Hindlimb muscle (tissue), 1 donor: ENCODE measurements at regions not wholly inside any gene's neighbourhood (a gene's known extent, or its start where the extent isn't known, plus 50 kb on each side); places are given as distances from the start of the nearest gene placed in this dataset.

Experiments
- DNase-seq: peaks from one replicate; pipeline ENCODE4 v3.0.0-alpha.2; 2013

GRCh38 chr10:129131457-129132132 is 335.4 kb upstream of the MGMT start:
- DNase-seq = peak; percentile 69

GRCh38 chr10:129133856-129134255 is 333.2 kb upstream of the MGMT start:
- DNase-seq = no peak

DNA sequence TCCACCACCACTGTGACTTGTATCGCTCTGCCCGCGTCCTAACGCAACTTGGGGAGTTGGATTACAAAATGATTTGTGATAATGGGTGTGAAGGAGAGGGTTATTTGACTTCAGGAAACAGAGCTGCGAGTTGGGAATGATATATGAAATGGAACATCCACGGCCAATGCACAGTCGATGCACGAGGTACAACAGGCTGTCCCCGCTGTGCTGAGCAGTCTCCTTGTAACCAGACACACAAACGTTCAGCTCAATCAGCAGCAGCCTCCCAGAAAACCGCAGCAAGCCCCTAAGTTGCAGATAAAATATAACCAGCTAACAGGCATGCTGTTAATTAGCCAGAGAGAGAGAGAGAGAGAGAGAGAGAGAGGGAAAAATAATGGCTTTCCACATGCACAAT is 332.7 kb upstream of the MGMT start:
- DNase-seq = no peak

DNA sequence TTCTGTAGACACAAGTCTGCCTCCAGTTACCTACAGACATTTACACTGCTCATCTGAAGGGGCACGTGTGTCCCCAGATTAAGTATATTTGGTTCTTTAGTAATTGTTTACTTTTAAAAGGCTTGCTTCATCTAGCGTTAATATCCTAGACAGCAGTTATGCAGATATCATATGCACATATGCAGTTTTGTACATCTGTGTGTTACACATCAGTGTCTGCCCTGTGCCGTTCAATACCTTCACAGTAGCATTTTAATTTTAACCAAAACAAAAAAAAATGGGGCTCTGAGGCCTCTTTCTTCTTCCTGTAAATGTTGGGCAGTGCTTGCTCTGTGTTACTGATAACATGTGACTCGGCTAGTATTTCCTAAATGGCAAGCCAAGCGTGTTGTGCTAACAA is 331.4 kb upstream of the MGMT start:
- no peak for DNase-seq

DNA sequence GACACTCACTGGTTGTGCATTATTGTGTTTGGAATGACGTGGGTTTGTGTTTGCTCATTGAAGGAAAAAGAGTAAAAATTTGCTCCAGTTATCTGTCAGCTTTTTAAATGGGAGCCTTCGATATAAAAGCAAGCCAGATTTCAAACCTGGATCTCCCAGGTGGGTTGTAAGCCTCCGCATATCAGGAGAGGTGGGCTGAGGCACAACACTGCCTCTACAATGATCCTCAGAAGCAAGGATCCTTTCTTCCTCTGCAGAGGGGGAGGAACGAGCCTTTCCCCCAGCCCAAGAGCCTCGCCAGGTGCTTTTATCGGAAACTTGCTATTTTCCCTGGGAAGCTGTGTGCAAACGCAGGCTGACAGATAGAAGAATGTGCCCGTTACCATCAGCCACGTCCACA is 331.0 kb upstream of the MGMT start:
- DNase-seq = no peak

DNA sequence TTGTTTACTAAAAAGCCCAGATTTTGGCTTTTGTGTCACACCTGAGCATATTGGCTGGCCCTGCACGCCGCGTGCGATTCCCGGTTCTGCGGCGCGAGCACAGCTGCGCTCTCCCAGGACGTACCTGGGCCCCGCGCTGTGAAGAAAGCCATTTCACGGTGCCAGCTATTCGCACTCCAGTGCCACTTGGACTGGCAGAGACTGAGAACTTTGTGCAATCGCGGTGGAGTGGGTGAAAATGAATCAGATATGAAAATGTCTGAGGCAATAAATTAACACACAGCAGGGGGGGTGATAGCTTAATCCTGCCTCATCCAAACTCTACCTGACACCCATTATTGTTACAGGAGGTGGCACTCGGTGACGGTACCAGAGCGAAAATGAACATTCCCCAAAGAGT is 330.1 kb upstream of the MGMT start:
- no peak for DNase-seq

DNA sequence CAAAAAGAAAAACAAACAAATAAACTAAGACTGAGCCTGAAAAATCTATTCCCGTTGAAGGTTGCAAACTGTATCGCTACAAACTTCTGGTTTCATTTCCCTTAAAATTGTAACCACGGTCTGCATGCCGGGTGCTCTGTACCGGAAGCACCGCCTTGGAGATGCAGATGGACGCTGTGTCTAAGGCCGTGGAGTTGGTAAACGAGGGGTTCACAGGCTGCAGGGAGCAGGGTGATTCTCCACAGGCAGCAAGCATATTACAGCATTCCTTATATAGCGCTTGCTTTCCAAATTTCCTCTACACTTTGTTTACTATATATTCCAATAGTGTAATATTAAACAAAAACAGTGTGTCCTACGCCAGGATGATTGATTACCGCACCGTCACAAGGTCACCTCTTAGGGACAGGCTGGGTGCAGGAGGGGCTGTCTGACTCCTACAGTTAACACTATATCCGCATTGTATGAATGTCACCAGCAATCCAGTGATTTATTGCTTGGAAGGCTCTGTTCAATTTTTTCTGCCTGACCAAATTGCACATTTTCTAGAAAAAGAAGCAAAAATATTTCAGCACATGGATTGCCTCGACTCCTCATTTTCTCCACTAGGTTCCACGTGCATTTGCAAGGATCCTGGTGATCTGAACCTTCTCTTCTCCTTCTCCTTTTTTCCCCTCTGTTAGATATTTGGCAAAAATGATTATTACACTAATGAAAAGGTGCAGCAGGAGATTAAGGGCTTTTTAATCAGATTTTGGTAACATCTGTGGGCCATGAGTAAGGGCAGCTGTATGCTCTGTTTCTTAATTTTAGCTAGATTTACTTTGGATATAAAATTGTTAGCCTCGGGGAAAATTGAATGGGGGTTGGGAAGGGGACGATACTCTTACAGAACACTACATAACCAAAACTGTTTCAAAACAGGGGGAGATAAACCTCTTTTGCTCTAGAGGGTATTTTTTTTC is 325.8 kb upstream of the MGMT start:
- DNase-seq = peak; percentile 33

DNA sequence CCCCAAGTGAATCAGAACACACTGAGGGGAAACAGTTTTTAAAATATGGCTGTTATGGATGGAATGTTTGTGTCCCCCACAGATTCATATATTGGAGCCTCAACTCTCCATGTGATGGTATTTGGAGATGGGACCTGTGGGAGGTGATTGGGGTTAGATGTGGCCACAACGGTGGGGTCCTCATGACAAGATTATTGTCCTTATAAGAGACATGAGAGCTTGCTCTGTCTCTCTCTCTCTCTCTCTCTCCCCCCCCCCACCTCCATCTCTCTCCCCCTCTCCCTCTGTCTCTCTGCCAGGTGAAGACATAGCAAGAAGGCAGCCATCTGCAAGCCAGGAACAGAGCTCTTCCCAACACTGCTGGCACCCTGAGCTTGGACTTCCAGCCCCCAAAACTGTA is 315.8 kb upstream of the MGMT start:
- DNase-seq = no peak

- no peak for DNase-seq
Measured at GRCh38 chr10:129156406-129156805, 310.6 kb upstream of the MGMT start.

DNA sequence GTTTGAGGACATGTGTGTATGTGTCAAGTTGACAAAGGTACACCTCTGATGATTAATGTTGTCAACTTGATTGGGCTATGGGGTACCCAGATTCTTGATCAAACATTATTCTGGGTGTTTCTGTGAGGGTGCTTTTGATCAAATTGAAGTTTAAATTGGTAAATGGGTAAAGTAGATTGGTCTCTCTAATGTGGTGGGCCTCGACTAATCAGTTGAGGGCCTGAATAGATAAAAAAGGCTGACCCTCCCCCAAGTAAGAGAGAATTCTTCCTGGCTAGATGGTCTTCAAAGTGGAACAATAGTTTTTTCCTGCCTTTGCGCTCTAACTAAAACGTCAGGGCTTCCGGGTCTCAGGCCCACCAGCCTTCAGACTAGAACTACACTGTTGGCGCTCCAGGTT is 309.9 kb upstream of the MGMT start:
- DNase-seq = no peak

DNA sequence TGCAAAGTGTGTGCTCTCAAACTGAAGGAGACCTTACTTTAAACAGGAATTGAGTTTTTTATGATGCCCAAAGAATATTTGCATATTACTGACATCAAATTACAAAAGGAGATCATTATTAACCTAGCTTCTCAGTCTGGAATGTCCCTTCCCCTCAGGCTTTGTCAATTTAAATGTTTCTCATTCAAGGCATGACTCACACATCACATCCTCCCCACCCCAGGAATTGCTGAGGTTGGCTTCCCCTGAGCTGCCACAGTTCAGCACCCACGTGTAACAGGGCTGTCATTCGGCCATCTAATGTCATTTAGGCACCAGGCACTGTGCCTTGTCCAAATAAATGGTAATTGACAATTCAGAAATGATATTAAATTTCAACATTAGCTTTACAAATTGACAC is 305.9 kb upstream of the MGMT start:
- no peak for DNase-seq

DNA sequence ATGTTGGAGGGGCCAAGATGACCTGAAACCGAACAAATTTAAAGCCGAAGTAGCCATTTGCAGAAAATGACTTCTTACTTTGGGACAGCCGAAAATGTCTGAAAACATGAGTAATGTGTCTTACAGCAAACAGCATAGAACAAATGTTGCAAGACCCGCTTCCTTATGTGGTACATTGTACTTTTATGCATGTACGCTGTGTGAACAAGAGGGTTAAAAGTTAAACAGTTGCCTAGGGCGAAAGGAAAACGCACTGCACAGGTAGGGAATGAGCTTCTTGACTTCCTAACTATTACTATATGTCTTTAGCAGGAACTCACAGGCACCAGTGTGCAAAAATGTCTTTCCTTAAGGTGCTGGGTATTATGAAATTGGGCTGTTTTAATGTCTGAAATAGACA is 303.5 kb upstream of the MGMT start:
- no peak for DNase-seq

- no peak for DNase-seq
Measured at GRCh38 chr10:129165076-129165720, 301.8 kb upstream of the MGMT start.

DNA sequence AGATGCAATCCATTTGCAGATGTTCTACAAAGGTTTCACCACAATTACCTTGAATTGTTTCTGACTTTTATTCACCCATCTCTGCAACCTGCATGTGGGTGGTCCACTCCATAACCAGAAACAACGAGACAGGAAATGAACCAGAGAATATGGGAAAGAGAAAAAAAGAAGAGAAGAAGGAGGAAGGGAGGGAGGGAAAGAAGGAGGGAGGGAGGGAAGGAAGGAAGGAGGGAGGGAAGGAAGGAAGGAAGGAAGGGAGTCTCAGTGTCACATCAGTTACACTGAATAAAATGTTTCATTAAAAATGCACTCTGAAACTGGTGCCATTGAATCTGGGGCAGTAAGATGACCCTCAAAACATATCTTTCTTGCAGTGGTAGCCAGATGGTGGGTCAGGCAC is 301.3 kb upstream of the MGMT start:
- DNase-seq = no peak

DNA sequence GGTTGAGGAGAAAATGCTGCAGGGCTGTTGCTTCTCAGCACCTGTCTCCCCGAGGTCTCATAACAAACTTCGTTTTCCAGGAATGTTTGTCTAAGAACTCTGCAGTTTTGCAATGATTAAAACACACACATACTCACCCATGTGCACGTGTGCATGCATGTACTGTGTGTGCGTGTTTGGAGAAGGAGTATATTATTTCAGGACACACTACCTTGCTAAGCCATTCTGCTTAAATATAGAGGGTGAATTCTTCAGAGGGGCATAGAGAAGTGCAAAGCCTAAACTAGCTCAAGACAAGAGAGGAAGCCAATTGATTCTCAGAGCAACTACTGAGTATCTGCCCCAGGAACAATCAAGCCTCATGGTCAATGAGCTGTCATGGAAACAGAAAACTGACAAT is 298.4 kb upstream of the MGMT start:
- DNase-seq = no peak

- DNase-seq = no peak
Measured at GRCh38 chr10:129169115-129169514, 297.9 kb upstream of the MGMT start.

- no peak for DNase-seq
Measured at GRCh38 chr10:129170812-129171211, 296.2 kb upstream of the MGMT start.

GRCh38 chr10:129171812-129172211 is 295.2 kb upstream of the MGMT start:
- no peak for DNase-seq

GRCh38 chr10:129174232-129175014 is 292.6 kb upstream of the MGMT start:
- DNase-seq = no peak

DNA sequence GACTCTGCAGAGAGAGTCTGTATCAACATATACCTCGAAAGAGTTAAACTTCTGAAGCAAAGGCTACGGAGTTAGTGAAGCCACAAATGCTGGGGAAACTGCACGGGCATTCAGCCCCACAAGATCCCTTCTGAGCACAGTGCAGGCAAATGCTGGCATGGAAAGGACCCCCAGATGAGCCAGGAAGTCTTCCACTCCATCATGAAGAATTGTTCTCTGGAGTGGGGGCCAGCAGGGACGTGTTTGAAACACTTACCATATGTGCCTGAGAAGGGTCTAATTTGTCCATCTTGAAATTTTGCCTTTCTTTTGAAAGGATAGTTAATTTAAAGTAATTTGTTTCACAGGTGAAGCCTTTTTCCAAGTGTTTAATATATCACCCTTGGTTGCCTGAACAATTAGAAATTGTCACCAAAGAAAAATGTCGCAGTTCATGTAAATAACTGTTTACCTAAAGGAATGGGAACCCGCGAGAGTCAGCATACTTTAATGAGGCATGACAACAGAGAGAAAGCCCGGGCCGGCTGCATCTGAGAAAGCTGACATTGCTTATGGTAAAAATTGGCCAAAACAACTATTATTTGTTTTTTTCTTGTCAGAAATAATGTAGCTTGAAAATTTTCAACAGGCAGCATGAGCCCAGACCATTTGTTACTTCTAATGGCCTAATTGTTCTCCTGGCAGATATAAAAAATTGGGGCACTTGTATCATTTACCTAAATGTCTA is 287.6 kb upstream of the MGMT start:
- DNase-seq = no peak

- peak; percentile 45 for DNase-seq
Measured at GRCh38 chr10:129179972-129180678, 286.9 kb upstream of the MGMT start.
